HepG2 (cell line): ENCODE measurements at regions not wholly inside any gene's neighbourhood (a gene's known extent, or its start where the extent isn't known, plus 50 kb on each side); places are given as distances from the start of the nearest gene placed in this dataset.
A peak's percentile ranks its signal among the peaks of the same experiment; 100 is the strongest.

Experiments used
- HCFC1 ChIP-seq: fragments of 150-350 bp; IDR thresholded peaks from 2 replicates; pipeline ENCODE4 v1.6.1; 2014; ENCODE audit warnings: low read depth, low read length
- HOXD1 ChIP-seq: sonication (generic); formaldehyde crosslinking; IDR thresholded peaks from 2 replicates; pipeline ENCODE4 v1.5.0; 2020; ENCODE audit warnings: missing genetic modification reagents
- MTF1 ChIP-seq: sonication (generic); formaldehyde crosslinking; IDR thresholded peaks from 2 replicates; pipeline ENCODE4 v1.5.0; 2020; ENCODE audit warnings: missing genetic modification reagents
- PHF20 ChIP-seq: sonication (generic); formaldehyde crosslinking; IDR thresholded peaks from 2 replicates; pipeline ENCODE4 v1.5.0; 2020; ENCODE audit warnings: mild to moderate bottlenecking, missing genetic modification reagents
- RXRB ChIP-seq: IDR thresholded peaks from 2 replicates; pipeline ENCODE4 v1.6.1; 2016; ENCODE audit warnings: borderline replicate concordance, missing genetic modification reagents, missing compliant biosample characterization
- SP1 ChIP-seq, 2 experiments: fragments of 450-650 bp in 1 of 2; sonication (generic) in 1 of 2; formaldehyde crosslinking in 1 of 2; IDR thresholded peaks; 2 replicates each; pipeline versions ENCODE4 v1.4.0 to v1.6.1; 2016 to 2020; ENCODE audit warnings: missing genetic modification reagents in 1 of 2
- SP140L ChIP-seq: sonication (generic); formaldehyde crosslinking; IDR thresholded peaks from 2 replicates; pipeline ENCODE4 v1.4.0; 2020; ENCODE audit warnings: missing genetic modification reagents, borderline replicate concordance
- TAF1 ChIP-seq: sonication (generic); formaldehyde crosslinking; IDR thresholded peaks from 2 replicates; pipeline ENCODE4 v1.4.0; 2020; ENCODE audit warnings: missing genetic modification reagents
- YEATS2 ChIP-seq: sonication (generic); formaldehyde crosslinking; IDR thresholded peaks from 2 replicates; pipeline ENCODE4 v1.4.0; 2020; ENCODE audit warnings: missing genetic modification reagents, borderline replicate concordance
- ZNF234 ChIP-seq: sonication (generic); formaldehyde crosslinking; conservative IDR thresholded peaks from 2 replicates; pipeline ENCODE4 v1.5.1; 2020; ENCODE audit warnings: mild to moderate bottlenecking, missing genetic modification reagents
- ZNF274 ChIP-seq: sonication (generic); formaldehyde crosslinking; IDR thresholded peaks from 2 replicates; pipeline ENCODE4 v1.5.1; 2020; ENCODE audit warnings: mild to moderate bottlenecking, missing genetic modification reagents
- ZNF562 ChIP-seq: sonication (generic); formaldehyde crosslinking; IDR thresholded peaks from 2 replicates; pipeline ENCODE4 v1.8.0; 2022; ENCODE audit warnings: missing genetic modification reagents, borderline replicate concordance
- ZNF761 ChIP-seq: sonication (generic); formaldehyde crosslinking; conservative IDR thresholded peaks from 2 replicates; pipeline ENCODE4 v1.4.0; 2020; ENCODE audit warnings: mild to moderate bottlenecking, missing genetic modification reagents
- ZNF782 ChIP-seq: sonication (generic); formaldehyde crosslinking; IDR thresholded peaks from 2 replicates; pipeline ENCODE4 v1.4.0; 2020; ENCODE audit warnings: missing genetic modification reagents, mild to moderate bottlenecking, borderline replicate concordance
- TF ChIP-seq, protein P1 (sequence below), 2 experiments: sonication (generic) in 1 of 2; formaldehyde crosslinking in 1 of 2; IDR thresholded peaks; 2 replicates each; pipeline versions ENCODE4 v1.6.1 to v1.9.0; 2014 to 2022; ENCODE audit warnings: antibody characterized with exemption in 1 of 2, borderline replicate concordance in 1 of 2, inconsistent platforms in 1 of 2, low read depth in 1 of 2, missing genetic modification reagents in 1 of 2
- TF ChIP-seq, protein P2 (sequence below): sonication (generic); formaldehyde crosslinking; IDR thresholded peaks from 2 replicates; pipeline ENCODE4 v1.4.0; 2020; ENCODE audit warnings: missing genetic modification reagents, mild to moderate bottlenecking, borderline replicate concordance
- TF ChIP-seq, protein P3 (sequence below): sonication (generic); formaldehyde crosslinking; IDR thresholded peaks from 2 replicates; pipeline ENCODE4 v1.5.0; 2020; ENCODE audit warnings: mild to moderate bottlenecking, missing genetic modification reagents, moderate library complexity

GRCh38 chr15:66617137-66618090, 51.6 kb upstream of the LCTL start (continued):
- TF ChIP-seq ZNF562 (CRISPR knock-in tag) (no peak), YEATS2 (CRISPR knock-in tag) (no peak), HCFC1 (no peak), SP1 (IDR thresholded peaks at IDR 0.05) (no peak), SP1 (CRISPR knock-in tag; IDR thresholded peaks at IDR 0.05) (no peak), ZNF234 (CRISPR knock-in tag) (no peak), MTF1 (CRISPR knock-in tag) (no peak), SP140L (CRISPR knock-in tag) (no peak), ZNF782 (CRISPR knock-in tag) (no peak), TAF1 (CRISPR knock-in tag) (0 out of 2 replicates have a peak, but pooled peaks have one; percentile 7), ZNF761 (CRISPR knock-in tag) (0 out of 2 replicates have a peak, but pooled peaks have one; percentile 39), PHF20 (CRISPR knock-in tag) (no peak), HOXD1 (CRISPR knock-in tag) (no peak), ZNF274 (CRISPR knock-in tag) (no peak), RXRB (CRISPR knock-in tag) (no peak)
- TF ChIP-seq, protein P1, sequence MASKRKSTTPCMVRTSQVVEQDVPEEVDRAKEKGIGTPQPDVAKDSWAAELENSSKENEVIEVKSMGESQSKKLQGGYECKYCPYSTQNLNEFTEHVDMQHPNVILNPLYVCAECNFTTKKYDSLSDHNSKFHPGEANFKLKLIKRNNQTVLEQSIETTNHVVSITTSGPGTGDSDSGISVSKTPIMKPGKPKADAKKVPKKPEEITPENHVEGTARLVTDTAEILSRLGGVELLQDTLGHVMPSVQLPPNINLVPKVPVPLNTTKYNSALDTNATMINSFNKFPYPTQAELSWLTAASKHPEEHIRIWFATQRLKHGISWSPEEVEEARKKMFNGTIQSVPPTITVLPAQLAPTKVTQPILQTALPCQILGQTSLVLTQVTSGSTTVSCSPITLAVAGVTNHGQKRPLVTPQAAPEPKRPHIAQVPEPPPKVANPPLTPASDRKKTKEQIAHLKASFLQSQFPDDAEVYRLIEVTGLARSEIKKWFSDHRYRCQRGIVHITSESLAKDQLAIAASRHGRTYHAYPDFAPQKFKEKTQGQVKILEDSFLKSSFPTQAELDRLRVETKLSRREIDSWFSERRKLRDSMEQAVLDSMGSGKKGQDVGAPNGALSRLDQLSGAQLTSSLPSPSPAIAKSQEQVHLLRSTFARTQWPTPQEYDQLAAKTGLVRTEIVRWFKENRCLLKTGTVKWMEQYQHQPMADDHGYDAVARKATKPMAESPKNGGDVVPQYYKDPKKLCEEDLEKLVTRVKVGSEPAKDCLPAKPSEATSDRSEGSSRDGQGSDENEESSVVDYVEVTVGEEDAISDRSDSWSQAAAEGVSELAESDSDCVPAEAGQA (IDR thresholded peaks at IDR 0.05; ENCODE audit: low read depth): no peak
- TF ChIP-seq, protein P1 (CRISPR knock-in tag; IDR thresholded peaks at IDR 0.05; ENCODE audit: borderline replicate concordance): no peak
- TF ChIP-seq, protein P2, sequence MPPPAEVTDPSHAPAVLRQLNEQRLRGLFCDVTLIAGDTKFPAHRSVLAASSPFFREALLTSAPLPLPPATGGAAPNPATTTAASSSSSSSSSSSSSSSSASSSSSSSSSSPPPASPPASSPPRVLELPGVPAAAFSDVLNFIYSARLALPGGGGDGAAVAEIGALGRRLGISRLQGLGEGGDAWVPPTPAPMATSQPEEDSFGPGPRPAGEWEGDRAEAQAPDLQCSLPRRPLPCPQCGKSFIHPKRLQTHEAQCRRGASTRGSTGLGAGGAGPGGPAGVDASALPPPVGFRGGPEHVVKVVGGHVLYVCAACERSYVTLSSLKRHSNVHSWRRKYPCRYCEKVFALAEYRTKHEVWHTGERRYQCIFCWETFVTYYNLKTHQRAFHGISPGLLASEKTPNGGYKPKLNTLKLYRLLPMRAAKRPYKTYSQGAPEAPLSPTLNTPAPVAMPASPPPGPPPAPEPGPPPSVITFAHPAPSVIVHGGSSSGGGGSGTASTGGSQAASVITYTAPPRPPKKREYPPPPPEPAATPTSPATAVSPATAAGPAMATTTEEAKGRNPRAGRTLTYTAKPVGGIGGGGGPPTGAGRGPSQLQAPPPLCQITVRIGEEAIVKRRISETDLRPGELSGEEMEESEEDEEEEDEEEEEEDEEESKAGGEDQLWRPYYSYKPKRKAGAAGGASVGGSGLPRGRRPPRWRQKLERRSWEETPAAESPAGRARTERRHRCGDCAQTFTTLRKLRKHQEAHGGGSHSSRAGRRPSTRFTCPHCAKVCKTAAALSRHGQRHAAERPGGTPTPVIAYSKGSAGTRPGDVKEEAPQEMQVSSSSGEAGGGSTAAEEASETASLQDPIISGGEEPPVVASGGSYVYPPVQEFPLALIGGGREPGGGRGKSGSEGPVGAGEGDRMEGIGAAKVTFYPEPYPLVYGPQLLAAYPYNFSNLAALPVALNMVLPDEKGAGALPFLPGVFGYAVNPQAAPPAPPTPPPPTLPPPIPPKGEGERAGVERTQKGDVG (CRISPR knock-in tag): peak; percentile 56; the same call in 1 of the 2 replicates
- TF ChIP-seq, protein P3, sequence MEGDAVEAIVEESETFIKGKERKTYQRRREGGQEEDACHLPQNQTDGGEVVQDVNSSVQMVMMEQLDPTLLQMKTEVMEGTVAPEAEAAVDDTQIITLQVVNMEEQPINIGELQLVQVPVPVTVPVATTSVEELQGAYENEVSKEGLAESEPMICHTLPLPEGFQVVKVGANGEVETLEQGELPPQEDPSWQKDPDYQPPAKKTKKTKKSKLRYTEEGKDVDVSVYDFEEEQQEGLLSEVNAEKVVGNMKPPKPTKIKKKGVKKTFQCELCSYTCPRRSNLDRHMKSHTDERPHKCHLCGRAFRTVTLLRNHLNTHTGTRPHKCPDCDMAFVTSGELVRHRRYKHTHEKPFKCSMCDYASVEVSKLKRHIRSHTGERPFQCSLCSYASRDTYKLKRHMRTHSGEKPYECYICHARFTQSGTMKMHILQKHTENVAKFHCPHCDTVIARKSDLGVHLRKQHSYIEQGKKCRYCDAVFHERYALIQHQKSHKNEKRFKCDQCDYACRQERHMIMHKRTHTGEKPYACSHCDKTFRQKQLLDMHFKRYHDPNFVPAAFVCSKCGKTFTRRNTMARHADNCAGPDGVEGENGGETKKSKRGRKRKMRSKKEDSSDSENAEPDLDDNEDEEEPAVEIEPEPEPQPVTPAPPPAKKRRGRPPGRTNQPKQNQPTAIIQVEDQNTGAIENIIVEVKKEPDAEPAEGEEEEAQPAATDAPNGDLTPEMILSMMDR (CRISPR knock-in tag): no peak
